ENCODE measurements at regions not wholly inside any gene's neighbourhood (a gene's known extent, or its start where the extent isn't known, plus 50 kb on each side); places are given as distances from the start of the nearest gene placed in this dataset.

DNA sequence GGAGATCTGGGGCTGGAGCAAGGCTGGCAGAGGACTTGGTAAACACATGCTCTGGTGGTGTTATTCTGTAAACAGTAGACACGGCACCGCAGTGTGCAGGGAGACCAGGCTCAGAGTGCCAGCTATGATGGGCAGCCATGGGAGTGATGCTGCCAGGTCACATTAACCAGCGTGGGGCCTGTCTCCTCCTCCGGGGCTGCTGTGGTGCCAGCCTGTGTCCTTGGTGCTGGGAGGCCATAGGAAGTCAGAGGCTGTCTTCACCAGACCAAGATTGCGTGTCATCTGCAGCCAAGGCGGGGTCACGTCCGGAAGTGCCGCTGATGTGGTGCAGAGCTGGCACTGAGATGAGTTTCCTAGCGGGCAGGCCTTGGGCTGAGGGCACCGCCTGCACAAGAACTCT lies 236.0 kb downstream of the GLRX3 start:
- no peaks in the 10 kb centered on the region for H3K4me1 ChIP-seq (ENCODE audit: control insufficient read depth, insufficient read depth, low read length)
- H3K4me3 ChIP-seq (ENCODE audit: low read length), result no peak overlapping the region
- no peak for DNase-seq (ENCODE audit: low read depth)
- H3K36me3 ChIP-seq (ENCODE audit: control insufficient read depth, insufficient read depth, low read length, severe bottlenecking), result no peaks in the 10 kb centered on the region
- no peak overlapping the region for H3K9ac ChIP-seq (ENCODE audit: low read length)
- no peaks in the 10 kb centered on the region for H3K27me3 ChIP-seq (replicated peaks; ENCODE audit: control insufficient read depth, insufficient read depth, low read length)
- peaks cover 9% of the 10 kb centered on the region for H3K9me3 ChIP-seq (ENCODE audit: control insufficient read depth, low read length)

GRCh38 chr10:130372866-130373265 lies 236.7 kb downstream of the GLRX3 start:
- Histone ChIP-seq H3K9me3 (ENCODE audit: control insufficient read depth, low read length) (peaks cover 9% of the 10 kb centered on the region), H3K27me3 (replicated peaks; ENCODE audit: control insufficient read depth, insufficient read depth, low read length) (no peaks in the 10 kb centered on the region), H3K4me3 (ENCODE audit: low read length) (no peak overlapping the region)

DNA sequence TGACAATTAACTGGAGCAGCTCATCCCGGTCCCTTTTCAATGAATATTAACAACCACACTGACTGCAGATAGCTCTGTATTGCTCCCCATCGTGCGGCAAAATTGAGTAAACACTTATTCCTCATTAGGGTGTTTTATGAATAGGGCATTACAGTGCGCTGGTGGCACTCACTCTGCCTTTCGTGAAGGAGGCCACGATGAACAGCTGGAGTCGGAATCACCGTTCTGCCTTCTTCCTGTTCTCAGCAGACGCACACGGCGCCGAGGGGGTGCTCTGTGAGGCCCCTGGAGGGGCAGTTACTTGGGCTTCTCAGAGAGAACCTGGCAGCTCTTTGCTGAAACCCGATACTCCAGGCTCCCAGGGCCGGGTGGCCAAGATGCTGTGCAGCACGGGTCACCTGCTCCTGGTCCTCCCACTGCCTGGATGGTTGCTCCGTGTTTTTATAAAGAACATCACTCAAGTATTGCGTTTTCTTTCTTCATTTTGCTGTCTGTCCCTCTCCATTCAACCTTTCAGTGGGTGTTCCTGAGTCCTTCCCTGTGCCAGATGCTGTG lies 241.9 kb downstream of the GLRX3 start:
- H3K36me3 ChIP-seq (ENCODE audit: control insufficient read depth, insufficient read depth, low read length, severe bottlenecking), result no peaks in the 10 kb centered on the region
- no peak overlapping the region for H3K9ac ChIP-seq (ENCODE audit: low read length)
- H3K4me3 ChIP-seq (ENCODE audit: low read length), result no peak overlapping the region
- H3K27me3 ChIP-seq (replicated peaks; ENCODE audit: control insufficient read depth, insufficient read depth, low read length), result no peaks in the 10 kb centered on the region
- peaks cover 12% of the 10 kb centered on the region for H3K9me3 ChIP-seq (ENCODE audit: control insufficient read depth, low read length)
- no peak for DNase-seq (ENCODE audit: low read depth)
- H3K4me1 ChIP-seq (ENCODE audit: control insufficient read depth, insufficient read depth, low read length), result no peaks in the 10 kb centered on the region

More at GRCh38 chr10:130372866-130373265, 236.7 kb downstream of the GLRX3 start:
- Histone ChIP-seq H3K4me1 (ENCODE audit: control insufficient read depth, insufficient read depth, low read length) (no peaks in the 10 kb centered on the region), H3K9ac (ENCODE audit: low read length) (no peak overlapping the region), H3K36me3 (ENCODE audit: control insufficient read depth, insufficient read depth, low read length, severe bottlenecking) (no peaks in the 10 kb centered on the region)
- no peak for DNase-seq (ENCODE audit: low read depth)

DNA sequence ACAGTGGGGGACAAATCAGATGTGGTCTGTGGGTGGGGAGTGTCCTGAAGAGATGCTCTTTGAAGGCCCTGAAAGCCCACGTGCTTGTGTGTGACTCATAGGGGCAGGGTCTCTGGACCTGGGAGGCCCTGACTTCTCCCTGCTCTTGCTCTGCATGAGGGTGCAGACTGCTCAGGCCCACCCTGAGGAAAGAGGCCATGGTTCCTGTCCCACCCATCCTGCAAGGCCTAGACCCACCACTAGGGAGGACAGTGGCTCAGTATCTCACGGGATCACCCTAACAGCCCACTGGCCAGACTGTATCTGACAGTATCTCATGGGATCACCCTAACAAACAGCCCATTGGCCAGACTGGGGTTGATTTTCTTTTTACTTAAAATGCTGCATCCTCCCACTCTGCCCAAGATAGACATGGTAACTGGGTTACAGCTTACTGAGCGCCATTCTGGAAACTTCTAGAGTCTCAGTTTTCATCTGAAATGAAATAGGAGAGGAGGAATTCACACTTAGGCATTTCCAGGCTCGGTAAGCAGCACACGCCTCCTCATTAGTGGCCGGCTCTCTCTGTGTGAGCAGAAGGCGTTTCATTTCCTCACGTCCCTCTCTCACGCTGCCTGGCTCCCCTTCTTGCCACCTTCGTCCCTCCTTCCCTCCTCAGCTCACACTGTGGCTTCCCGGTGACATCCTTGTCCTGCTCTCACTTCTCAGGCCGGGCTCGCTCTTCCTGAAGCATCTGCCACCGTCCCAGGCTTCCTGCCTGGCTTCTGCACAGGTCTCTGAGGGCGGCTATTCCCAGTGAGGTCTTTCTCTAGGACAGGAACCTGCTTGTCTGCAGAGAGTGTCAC lies 242.6 kb downstream of the GLRX3 start:
- Histone ChIP-seq H3K9ac (ENCODE audit: low read length) (no peak overlapping the region), H3K27me3 (replicated peaks; ENCODE audit: control insufficient read depth, insufficient read depth, low read length) (no peaks in the 10 kb centered on the region), H3K4me3 (ENCODE audit: low read length) (no peak overlapping the region), H3K9me3 (ENCODE audit: control insufficient read depth, low read length) (peaks cover 12% of the 10 kb centered on the region), H3K36me3 (ENCODE audit: control insufficient read depth, insufficient read depth, low read length, severe bottlenecking) (no peaks in the 10 kb centered on the region), H3K4me1 (ENCODE audit: control insufficient read depth, insufficient read depth, low read length) (no peaks in the 10 kb centered on the region)
- no peak for DNase-seq (ENCODE audit: low read depth)

GRCh38 chr10:130380056-130380455 lies 243.9 kb downstream of the GLRX3 start:
- H3K4me1 ChIP-seq (ENCODE audit: control insufficient read depth, insufficient read depth, low read length), result no peaks in the 10 kb centered on the region
- H3K4me3 ChIP-seq (ENCODE audit: low read length), result no peak overlapping the region
- DNase-seq (ENCODE audit: low read depth), result no peak
- H3K9me3 ChIP-seq (ENCODE audit: control insufficient read depth, low read length), result peaks cover 13% of the 10 kb centered on the region
- H3K27me3 ChIP-seq (replicated peaks; ENCODE audit: control insufficient read depth, insufficient read depth, low read length), result no peaks in the 10 kb centered on the region
- H3K36me3 ChIP-seq (ENCODE audit: control insufficient read depth, insufficient read depth, low read length, severe bottlenecking), result no peaks in the 10 kb centered on the region
- no peak overlapping the region for H3K9ac ChIP-seq (ENCODE audit: low read length)

DNA sequence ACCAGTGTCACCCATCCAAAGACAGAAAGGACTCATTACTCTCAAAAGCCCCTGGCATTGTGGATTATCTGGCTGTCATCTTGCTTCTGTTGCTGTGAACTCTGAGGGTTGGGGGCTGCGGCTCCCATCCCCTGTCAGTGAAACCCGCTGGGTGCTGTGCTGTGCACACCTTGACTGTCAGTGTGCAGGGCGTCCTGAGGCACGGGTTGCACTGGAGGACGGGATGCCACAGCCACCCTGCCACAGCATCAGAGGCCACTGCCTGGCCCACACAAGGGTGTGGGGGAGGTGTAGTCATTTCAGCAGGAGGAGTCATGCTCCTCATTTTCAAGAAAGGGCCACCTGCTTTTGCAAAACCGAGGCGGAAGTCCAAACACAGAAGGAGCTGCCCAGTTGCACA lies 245.8 kb downstream of the GLRX3 start:
- H3K4me1 ChIP-seq (ENCODE audit: control insufficient read depth, insufficient read depth, low read length), result no peaks in the 10 kb centered on the region
- no peak overlapping the region for H3K9ac ChIP-seq (ENCODE audit: low read length)
- DNase-seq (ENCODE audit: low read depth), result no peak
- no peak overlapping the region for H3K4me3 ChIP-seq (ENCODE audit: low read length)
- H3K9me3 ChIP-seq (ENCODE audit: control insufficient read depth, low read length), result peaks cover 7% of the 10 kb centered on the region
- no peaks in the 10 kb centered on the region for H3K27me3 ChIP-seq (replicated peaks; ENCODE audit: control insufficient read depth, insufficient read depth, low read length)
- H3K36me3 ChIP-seq (ENCODE audit: control insufficient read depth, insufficient read depth, low read length, severe bottlenecking), result no peaks in the 10 kb centered on the region

- H3K36me3 ChIP-seq (ENCODE audit: control insufficient read depth, insufficient read depth, low read length, severe bottlenecking), result no peaks in the 10 kb centered on the region
- peaks cover 13% of the 10 kb centered on the region for H3K9me3 ChIP-seq (ENCODE audit: control insufficient read depth, low read length)
- no peaks in the 10 kb centered on the region for H3K27me3 ChIP-seq (replicated peaks; ENCODE audit: control insufficient read depth, insufficient read depth, low read length)
- DNase-seq (ENCODE audit: low read depth), result no peak
- H3K9ac ChIP-seq (ENCODE audit: low read length), result no peak overlapping the region
- no peaks in the 10 kb centered on the region for H3K4me1 ChIP-seq (ENCODE audit: control insufficient read depth, insufficient read depth, low read length)
- H3K4me3 ChIP-seq (ENCODE audit: low read length), result no peak overlapping the region
Measured at GRCh38 chr10:130387936-130388580, 251.9 kb downstream of the GLRX3 start.

DNA sequence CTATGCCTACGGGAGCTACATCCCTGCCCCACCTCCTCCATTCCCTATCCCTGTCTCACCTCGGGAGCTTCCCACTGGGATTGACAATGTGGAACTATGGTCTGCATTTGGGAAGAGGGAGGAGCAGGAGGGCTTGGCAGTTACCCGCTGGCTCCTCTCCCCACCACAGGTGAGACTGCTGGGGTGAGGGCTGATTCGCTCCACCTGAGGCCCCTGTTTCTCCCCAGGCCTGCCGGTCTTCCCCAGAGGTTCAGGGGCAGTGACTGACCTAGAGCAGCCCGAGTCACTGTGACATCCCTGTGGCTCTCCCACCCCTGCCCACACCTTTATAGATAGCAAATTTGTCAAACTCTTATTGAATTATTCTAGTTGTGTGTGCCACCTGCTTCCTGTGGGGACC lies 252.6 kb downstream of the GLRX3 start:
- H3K9ac ChIP-seq (ENCODE audit: low read length), result no peak overlapping the region
- no peaks in the 10 kb centered on the region for H3K4me1 ChIP-seq (ENCODE audit: control insufficient read depth, insufficient read depth, low read length)
- H3K36me3 ChIP-seq (ENCODE audit: control insufficient read depth, insufficient read depth, low read length, severe bottlenecking), result no peaks in the 10 kb centered on the region
- peaks cover 13% of the 10 kb centered on the region for H3K9me3 ChIP-seq (ENCODE audit: control insufficient read depth, low read length)
- H3K4me3 ChIP-seq (ENCODE audit: low read length), result no peak overlapping the region
- H3K27me3 ChIP-seq (replicated peaks; ENCODE audit: control insufficient read depth, insufficient read depth, low read length), result no peaks in the 10 kb centered on the region
- DNase-seq (ENCODE audit: low read depth), result no peak

DNA sequence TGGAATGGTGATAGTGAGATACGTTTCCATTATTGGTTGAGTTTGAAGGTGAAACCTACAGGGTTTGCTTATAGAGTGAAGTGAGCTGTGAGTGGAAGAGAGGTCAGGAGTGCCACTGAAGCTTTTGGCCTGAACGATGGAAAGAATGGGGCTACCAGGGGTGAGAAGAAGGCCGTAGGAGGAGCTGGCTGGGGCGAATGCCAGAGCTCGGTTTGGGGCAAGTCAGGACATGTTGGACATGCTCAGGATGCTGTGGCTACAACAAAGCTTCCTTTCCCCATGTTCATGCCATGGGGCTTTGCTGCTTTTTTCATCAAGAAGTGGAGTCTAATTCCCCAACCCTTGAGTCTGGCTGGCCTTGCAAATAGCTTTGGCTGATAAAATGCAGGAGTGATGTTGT lies 253.7 kb downstream of the GLRX3 start:
- H3K4me3 ChIP-seq (ENCODE audit: low read length), result no peak overlapping the region
- H3K4me1 ChIP-seq (ENCODE audit: control insufficient read depth, insufficient read depth, low read length), result no peaks in the 10 kb centered on the region
- H3K9me3 ChIP-seq (ENCODE audit: control insufficient read depth, low read length), result peaks cover 13% of the 10 kb centered on the region
- H3K27me3 ChIP-seq (replicated peaks; ENCODE audit: control insufficient read depth, insufficient read depth, low read length), result no peaks in the 10 kb centered on the region
- no peaks in the 10 kb centered on the region for H3K36me3 ChIP-seq (ENCODE audit: control insufficient read depth, insufficient read depth, low read length, severe bottlenecking)
- no peak overlapping the region for H3K9ac ChIP-seq (ENCODE audit: low read length)
- no peak for DNase-seq (ENCODE audit: low read depth)

- Histone ChIP-seq H3K36me3 (ENCODE audit: control insufficient read depth, insufficient read depth, low read length, severe bottlenecking) (no peaks in the 10 kb centered on the region), H3K9me3 (ENCODE audit: control insufficient read depth, low read length) (peaks cover 20% of the 10 kb centered on the region), H3K27me3 (replicated peaks; ENCODE audit: control insufficient read depth, insufficient read depth, low read length) (no peaks in the 10 kb centered on the region), H3K4me3 (ENCODE audit: low read length) (no peak overlapping the region), H3K4me1 (ENCODE audit: control insufficient read depth, insufficient read depth, low read length) (no peaks in the 10 kb centered on the region), H3K9ac (ENCODE audit: low read length) (no peak overlapping the region)
- DNase-seq (ENCODE audit: low read depth), result no peak
Measured at GRCh38 chr10:130392031-130392430, 255.8 kb downstream of the GLRX3 start.

GRCh38 chr10:130393342-130393741 lies 257.2 kb downstream of the GLRX3 start:
- H3K4me1 ChIP-seq (ENCODE audit: control insufficient read depth, insufficient read depth, low read length), result no peaks in the 10 kb centered on the region
- no peaks in the 10 kb centered on the region for H3K27me3 ChIP-seq (replicated peaks; ENCODE audit: control insufficient read depth, insufficient read depth, low read length)
- H3K9ac ChIP-seq (ENCODE audit: low read length), result no peak overlapping the region
- H3K9me3 ChIP-seq (ENCODE audit: control insufficient read depth, low read length), result peaks cover 19% of the 10 kb centered on the region
- H3K36me3 ChIP-seq (ENCODE audit: control insufficient read depth, insufficient read depth, low read length, severe bottlenecking), result no peaks in the 10 kb centered on the region
- H3K4me3 ChIP-seq (ENCODE audit: low read length), result no peak overlapping the region
- DNase-seq (ENCODE audit: low read depth), result no peak
